GM10248 (cell line): ENCODE measurements at regions not wholly inside any gene's neighbourhood (a gene's known extent, or its start where the extent isn't known, plus 50 kb on each side); places are given as distances from the start of the nearest gene placed in this dataset.

ENCODE experiments used
- CTCF ChIA-PET: fragments of 300-600 bp; sonication (Branson Sonifier 250); formaldehyde crosslinking; extraction: SDS; loops from one replicate; lab custom pipeline; 2021; ENCODE audit warnings: antibody characterized with exemption; lab: Yijun Ruan, JAX
- POLR2A ChIA-PET: fragments of 350-650 bp; sonication (Branson Sonifier 250); formaldehyde crosslinking; extraction: SDS; loops from one replicate; lab custom pipeline; 2020; ENCODE audit warnings: antibody characterized with exemption; lab: Yijun Ruan, JAX
- DNase-seq: peaks from one replicate; pipeline ENCODE4 v3.0.0; 2012; ENCODE audit errors: extremely low spot score
- CTCF ChIP-seq: IDR thresholded peaks from 2 replicates; pipeline ENCODE4 v1.5.1; 2012; ENCODE audit warnings: mild to moderate bottlenecking, low read depth; ENCODE audit errors: extremely low read depth, missing control alignments, control extremely low read depth

GRCh38 chr20:53843645-53844044, 226.7 kb downstream of the BCAS1 start:
- no peak for DNase-seq
- ChIA-PET CTCF (interaction anchor here (1.1 to 1.8 kb wide), 6 partner anchors 11 to 51 kb away, joined by 3 to 6 read pairs (median 3); no protein-coding TSS in a partner anchor), POLR2A (interaction anchor here (0.6 to 0.7 kb wide), 2 partner anchors 43 to 64 kb away, joined by 4 to 8 read pairs; no protein-coding TSS in a partner anchor)
- no peak for TF ChIP-seq CTCF

- ChIA-PET POLR2A (interaction anchor here (0.6 kb wide), 1 partner anchor 41 kb away, joined by 4 read pairs; no protein-coding TSS in a partner anchor), CTCF (interaction anchor here (1.2 to 1.8 kb wide), 4 partner anchors 9 to 52 kb away, joined by 3 to 6 read pairs (median 3); no protein-coding TSS in a partner anchor)
- no peak for DNase-seq
- no peak for TF ChIP-seq CTCF
Observed at GRCh38 chr20:53842301-53843099, 227.9 kb downstream of the BCAS1 start.

- DNase-seq = no peak
- TF ChIP-seq CTCF = no peak
- ChIA-PET POLR2A (no interaction called here), CTCF (no interaction called here)
Observed at GRCh38 chr20:53841741-53842140, 228.7 kb downstream of the BCAS1 start.

GRCh38 chr20:53840532-53840931, 229.9 kb downstream of the BCAS1 start:
- no peak for TF ChIP-seq CTCF
- ChIA-PET CTCF (interaction anchor here (0.7 to 2.3 kb wide), 10 partner anchors 9 to 99 kb away, joined by 3 to 8 read pairs (median 3); no protein-coding TSS in a partner anchor), POLR2A (no interaction called here)
- DNase-seq = no peak

GRCh38 chr20:53839423-53840176, 230.8 kb downstream of the BCAS1 start:
- CTCF ChIA-PET = interaction anchor here (0.8 to 2.3 kb wide), 10 partner anchors 9 to 100 kb away, joined by 3 to 8 read pairs (median 3); no protein-coding TSS in a partner anchor

More at GRCh38 chr20:53839423-53840176, 230.8 kb downstream of the BCAS1 start:
- DNase-seq = peak; percentile 51
- POLR2A ChIA-PET = no interaction called here
- no peak for TF ChIP-seq CTCF
